GM18951 (cell line): ENCODE measurements at regions not wholly inside any gene's neighbourhood (a gene's known extent, or its start where the extent isn't known, plus 50 kb on each side); places are given as distances from the start of the nearest gene placed in this dataset.

Experiments used
- POLR2A ChIP-seq: IDR thresholded peaks from 4 replicates; pipeline ENCODE4 v1.6.1; 2011; ENCODE audit warnings: mild to moderate bottlenecking; ENCODE audit not compliant: insufficient read length, insufficient read depth; ENCODE audit errors: extremely low read depth
- in situ Hi-C: fragments of 300-500 bp; cut with MboI; formaldehyde crosslinking; loops from one replicate; pipeline ENCODE4 v1.12.0; 2022; ENCODE audit warnings: low sequenced_read_pairs, mixed read lengths, inconsistent platforms; ENCODE audit not compliant: unreplicated experiment

DNA sequence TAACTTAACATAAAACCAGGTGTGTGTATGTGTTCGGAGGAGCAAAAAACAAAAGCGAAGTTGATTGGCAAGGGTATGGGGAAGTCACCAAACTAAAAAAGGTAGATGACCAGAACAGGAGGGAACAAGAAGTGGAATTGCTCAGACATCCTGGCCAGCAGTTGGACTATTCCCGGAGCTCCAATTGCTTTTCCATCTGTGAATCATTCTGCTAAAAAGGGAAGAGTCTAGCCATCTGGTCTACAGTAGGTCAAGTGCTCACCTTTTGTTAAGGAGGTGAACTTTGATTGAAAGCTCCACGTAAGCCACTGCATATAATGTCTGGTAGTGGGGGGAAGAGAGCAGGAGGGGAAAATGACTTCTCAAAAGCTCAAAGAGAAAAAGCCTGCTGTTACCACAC lies 50.0 kb upstream of the BET1 start:
- no peak for TF ChIP-seq POLR2A
- in situ Hi-C loops, result no loop called here

DNA sequence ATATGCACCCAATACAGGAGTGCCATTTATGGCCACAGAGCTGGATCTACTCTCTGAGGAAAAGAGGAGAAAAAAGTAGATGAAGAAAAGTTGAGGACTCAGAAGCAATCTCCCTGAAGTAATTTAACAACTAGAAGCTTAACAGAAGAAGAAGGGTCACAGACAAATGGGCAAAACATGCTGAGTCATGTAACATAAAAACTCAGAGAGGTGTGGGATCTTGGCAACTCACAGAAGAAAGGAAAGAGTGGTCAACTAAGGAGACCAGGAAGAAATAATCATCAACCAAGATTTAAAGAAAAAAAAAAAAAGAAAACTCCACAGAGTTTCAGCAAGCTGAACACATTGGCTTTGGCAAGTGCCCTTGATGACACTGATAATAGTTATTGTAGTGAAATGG lies 51.8 kb upstream of the BET1 start:
- no peak for TF ChIP-seq POLR2A
- in situ Hi-C loops, result no loop called here

GRCh38 chr7:94056796-94057207 lies 52.6 kb upstream of the BET1 start:
- TF ChIP-seq POLR2A, result no peak
- in situ Hi-C loops, result no loop called here

GRCh38 chr7:94057955-94058354 lies 53.8 kb upstream of the BET1 start:
- no peak for TF ChIP-seq POLR2A
- in situ Hi-C loops, result no loop called here

DNA sequence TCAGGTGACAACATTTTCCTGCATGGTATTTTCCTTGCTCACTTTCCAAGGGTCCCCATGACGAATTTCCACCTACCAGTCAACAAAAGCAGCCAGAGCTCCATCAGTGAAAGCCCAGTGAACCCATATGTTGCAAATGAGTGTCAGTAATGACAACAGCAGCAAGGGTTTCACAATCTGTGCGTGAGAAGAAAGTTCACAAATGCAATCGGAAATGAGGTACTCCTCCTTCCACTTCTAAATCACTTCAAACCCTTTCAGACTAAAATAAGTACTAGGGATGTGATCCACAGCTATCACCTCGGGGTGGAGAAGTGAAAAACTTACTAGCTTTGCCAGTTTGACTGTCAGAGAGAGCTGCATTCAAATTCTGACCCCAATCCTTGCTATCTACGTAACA lies 55.6 kb upstream of the BET1 start:
- TF ChIP-seq POLR2A, result no peak
- in situ Hi-C loops, result no loop called here

DNA sequence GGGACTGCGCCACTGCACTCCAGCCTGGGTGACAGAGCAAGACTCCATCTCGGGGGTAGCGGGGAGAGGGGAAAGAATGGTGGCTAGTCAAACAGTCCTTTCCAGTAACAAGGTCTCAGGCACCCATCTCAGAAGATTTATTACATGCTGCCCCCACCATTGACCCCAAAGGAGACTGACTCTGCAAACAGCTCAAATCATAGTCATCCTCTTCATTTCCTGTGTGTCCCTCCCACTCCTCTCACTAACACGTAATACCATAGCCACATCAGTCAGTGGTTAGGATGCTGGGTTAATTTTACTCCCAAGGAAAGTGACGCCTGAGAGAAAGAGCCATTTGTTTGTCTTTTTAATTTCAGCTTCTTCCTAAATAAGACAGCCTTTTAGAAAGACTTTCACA lies 56.6 kb upstream of the BET1 start:
- in situ Hi-C loops, result no loop called here
- TF ChIP-seq POLR2A, result no peak

DNA sequence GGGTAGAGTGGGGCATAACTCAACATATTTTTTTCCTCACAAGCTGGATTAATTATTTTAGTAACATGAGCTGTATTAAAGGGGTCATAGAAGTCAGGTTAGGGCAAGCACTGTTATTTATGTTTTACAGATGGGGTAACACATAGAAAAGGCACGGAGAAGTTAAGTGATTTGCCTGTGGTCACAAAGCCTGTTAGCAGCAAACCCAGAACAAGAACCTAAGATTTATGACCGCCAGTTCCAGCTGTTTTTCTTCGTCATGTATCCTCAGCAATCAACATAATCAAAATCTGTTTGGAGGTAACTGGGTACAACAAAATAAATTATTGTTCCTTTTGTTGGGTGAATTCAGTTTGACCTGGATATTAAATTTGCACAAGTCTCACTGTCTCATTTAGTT lies 57.2 kb upstream of the BET1 start:
- in situ Hi-C loops, result no loop called here

DNA sequence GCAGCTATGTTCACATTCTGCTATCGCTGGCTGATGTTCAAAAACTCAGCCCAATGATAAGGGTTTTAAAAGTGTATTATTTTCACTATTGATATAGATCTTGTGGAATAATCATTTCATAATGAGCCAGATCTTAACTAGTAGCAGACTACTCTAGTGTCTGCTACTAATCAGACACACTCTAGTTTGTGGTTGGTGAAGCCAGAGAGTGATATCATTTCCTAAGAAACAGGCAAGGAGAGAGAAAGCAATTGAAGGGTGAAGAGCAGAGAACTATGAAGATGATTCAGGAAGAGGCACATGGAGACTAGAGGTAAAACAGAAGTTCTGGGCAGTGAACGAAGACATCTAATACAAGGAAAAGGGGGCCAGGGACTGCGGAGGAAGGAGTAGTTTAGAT lies 58.2 kb upstream of the BET1 start:
- in situ Hi-C loops, result no loop called here
- TF ChIP-seq POLR2A, result no peak

More for the DNA sequence above, 57.2 kb upstream of the BET1 start:
- TF ChIP-seq POLR2A, result no peak

DNA sequence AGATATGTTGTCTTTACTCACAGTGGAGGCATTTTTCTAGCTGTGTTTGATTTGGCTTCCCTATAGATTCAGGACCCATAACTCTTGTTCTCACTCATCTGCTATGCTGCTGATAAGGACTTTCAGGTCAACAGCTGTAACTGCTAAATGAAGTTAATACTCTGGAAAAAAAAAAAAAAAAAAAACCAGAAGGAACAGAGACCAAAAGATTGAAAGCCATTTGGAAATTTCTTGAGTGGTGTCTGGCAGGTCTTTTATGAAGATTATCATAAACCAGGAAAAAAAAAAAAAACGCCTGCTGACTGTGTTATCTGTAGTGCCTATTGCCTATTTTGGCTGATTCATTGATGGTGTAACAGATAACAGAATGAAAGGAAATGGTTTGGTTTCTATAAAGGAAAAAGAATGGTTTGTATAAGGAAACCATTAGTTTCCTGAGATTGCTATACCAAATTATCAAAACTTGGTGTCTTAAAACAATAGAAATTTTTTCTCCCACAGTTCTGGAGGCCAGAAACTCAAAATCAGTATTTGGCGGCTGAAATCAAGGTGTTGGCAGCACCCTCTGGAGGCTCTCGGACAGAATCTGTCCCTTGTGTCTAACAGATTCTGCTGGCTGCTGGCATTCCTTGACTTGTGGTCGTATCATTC lies 60.5 kb upstream of the BET1 start:
- in situ Hi-C loops, result no loop called here
- TF ChIP-seq POLR2A, result no peak

GRCh38 chr7:94067047-94067446 lies 62.9 kb upstream of the BET1 start:
- in situ Hi-C loops, result no loop called here
- no peak for TF ChIP-seq POLR2A

- in situ Hi-C loops, result no loop called here
- TF ChIP-seq POLR2A, result no peak
Observed at GRCh38 chr7:94067506-94067905, 63.4 kb upstream of the BET1 start.

DNA sequence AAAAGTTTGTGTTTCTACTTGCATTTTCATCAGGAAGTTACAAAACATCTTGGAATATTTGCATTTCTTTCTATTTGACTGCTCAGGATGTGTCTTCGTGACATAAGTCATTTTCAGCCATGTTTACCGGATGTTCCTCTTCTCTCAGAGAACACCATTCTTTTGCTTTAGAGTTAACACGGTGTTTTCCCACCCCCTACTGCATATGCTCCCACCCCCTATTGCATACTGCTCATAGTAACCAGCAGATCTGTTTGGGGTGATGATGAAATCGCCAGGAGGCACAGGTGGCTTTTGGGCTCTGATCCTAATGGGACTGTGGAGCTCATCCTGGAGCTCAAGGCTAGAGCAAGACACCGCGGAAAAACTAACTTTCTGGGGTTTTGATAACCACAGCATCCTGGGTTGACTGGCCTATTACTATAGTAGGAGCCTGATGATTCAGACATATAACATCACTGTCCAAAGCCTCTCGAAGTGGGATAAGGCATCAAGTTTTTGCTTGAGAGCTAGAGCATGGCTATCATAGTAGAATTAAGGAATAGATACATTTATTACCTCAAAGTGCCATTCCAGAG lies 65.1 kb upstream of the BET1 start:
- TF ChIP-seq POLR2A, result no peak
- in situ Hi-C loops, result no loop called here

DNA sequence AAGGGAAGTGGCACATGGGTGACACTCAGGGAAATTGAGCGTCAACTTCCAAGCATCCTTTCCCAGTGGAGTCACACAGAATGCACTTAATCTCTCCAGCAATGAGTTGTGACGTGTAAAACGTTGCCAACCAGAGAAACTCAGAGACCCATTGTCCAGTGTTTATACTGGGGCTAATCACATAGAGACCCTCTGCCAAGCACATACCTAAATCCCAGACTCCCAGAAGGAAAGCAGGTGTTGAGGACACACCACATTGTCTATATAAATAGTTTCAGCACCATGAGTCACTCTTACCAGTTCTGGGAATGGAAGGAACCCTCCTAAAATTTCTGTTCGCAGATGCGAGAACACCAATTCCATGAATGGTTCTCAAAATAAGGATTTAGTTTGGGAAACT lies 76.4 kb upstream of the BET1 start:
- in situ Hi-C loops, result loop anchor here (10.0 kb wide), 1 partner anchor 166 kb away; no protein-coding TSS in a partner anchor
- no peak for TF ChIP-seq POLR2A

GRCh38 chr7:94082126-94082525 lies 78.0 kb upstream of the BET1 start:
- in situ Hi-C loops, result loop anchor here (10.0 kb wide), 1 partner anchor 167 kb away; no protein-coding TSS in a partner anchor

More at GRCh38 chr7:94082126-94082525, 78.0 kb upstream of the BET1 start:
- no peak for TF ChIP-seq POLR2A
